ENCODE measurements at regions not wholly inside any gene's neighbourhood (a gene's known extent, or its start where the extent isn't known, plus 50 kb on each side); places are given as distances from the start of the nearest gene placed in this dataset.

GRCh38 chr1:168490306-168490705 is 53.5 kb downstream of the XCL2 start:
- CTCF ChIA-PET (ENCODE audit: low intra/inter-chr PET ratio, low total read pairs), result no interaction called here
- H3K4me2 ChIP-seq (ENCODE audit: low read depth, low read length), result no peak overlapping the region

GRCh38 chr1:168488138-168488537 is 55.7 kb downstream of the XCL2 start:
- FAIRE-seq, result no peak
- Histone ChIP-seq H3K4me2 (ENCODE audit: low read depth, low read length) (no peak overlapping the region), H2AFZ (ENCODE audit: low read length) (no peak overlapping the region), H3K9ac (ENCODE audit: insufficient read depth, low read depth, low read length) (no peak overlapping the region), H4K20me1 (ENCODE audit: insufficient read depth, low read length) (no peaks in the 10 kb centered on the region), H3K27ac (ENCODE audit: extremely low read length, insufficient read depth, low read length) (no peak overlapping the region), H3K9me3 (ENCODE audit: low read length) (no peaks in the 10 kb centered on the region), H3K79me2 (ENCODE audit: insufficient read depth, low read length) (no peaks in the 10 kb centered on the region), H3K27me3 (ENCODE audit: control insufficient read depth in 1 of 2, insufficient read depth in 2 of 2, low read length in 2 of 2) (no peaks in the 10 kb centered on the region), H3K4me3 (replicated peaks in 1 of 3; ENCODE audit: insufficient read depth in 1 of 3, low read depth in 2 of 3, low read length in 3 of 3) (no peak overlapping the region), H3K4me1 (ENCODE audit: insufficient read depth, low read length) (peaks cover 32% of the 10 kb centered on the region), H3K36me3 (replicated peaks in 1 of 2; ENCODE audit: control insufficient read depth in 1 of 2, insufficient read depth in 2 of 2, low read length in 2 of 2) (0 out of 5 replicates have a peak, but pooled peaks cover 0 to 4% of the 10 kb centered on the region in 2 experiments)
- no peak for DNase-seq (ENCODE audit: low spot score)
- BruUV-seq (replicated peaks), result no TSS peak
- in situ Hi-C loops (cut with HindIII; ENCODE audit: extremely low pct_ligation_motif_present, low pct_unique_long_range_greater_than_20kb), result no loop called here
- intact Hi-C loops (cut with micrococcal nuclease; ENCODE audit: unreplicated experiment), result no loop called here
- no peak for ATAC-seq
- WGBS (ENCODE audit: low lambda C conversion rate), result 96% methylated on average over 1 of the region's 1 CpG
- ChIA-PET CTCF (ENCODE audit: low intra/inter-chr PET ratio, low total read pairs) (no interaction called here), POLR2A (no interaction called here)
- TF ChIP-seq RBM22 (optimal IDR thresholded peaks at IDR 0.05; ENCODE audit: low read length) (no peak), ZNF775 (CRISPR knock-in tag; IDR thresholded peaks at IDR 0.05; ENCODE audit: borderline replicate concordance) (no peak), HMG20B (CRISPR knock-in tag; conservative IDR thresholded peaks at IDR 0.05) (no peak), RORA (CRISPR knock-in tag; IDR thresholded peaks at IDR 0.05) (no peak), PHF5A (CRISPR knock-in tag; IDR thresholded peaks at IDR 0.05; ENCODE audit: low read depth, unreplicated experiment) (no peak), TBL1XR1 (IDR thresholded peaks at IDR 0.05; ENCODE audit: borderline replicate concordance, low read length, partially characterized antibody) (no peak), ZNF180 (CRISPR knock-in tag; IDR thresholded peaks at IDR 0.05; ENCODE audit: borderline replicate concordance, low read depth) (no peak), ZNF780A (CRISPR knock-in tag; IDR thresholded peaks at IDR 0.05) (no peak), ZNF75D (CRISPR knock-in tag; IDR thresholded peaks at IDR 0.05; ENCODE audit: borderline replicate concordance) (no peak), ZNF282 (IDR thresholded peaks at IDR 0.05; ENCODE audit: partially characterized antibody) (no peak), FOXC1 (CRISPR knock-in tag; IDR thresholded peaks at IDR 0.05; ENCODE audit: borderline replicate concordance) (no peak), KLF6 (CRISPR knock-in tag; IDR thresholded peaks at IDR 0.05) (no peak), GMEB2 (CRISPR knock-in tag; IDR thresholded peaks at IDR 0.05; ENCODE audit: low read depth) (no peak), GTF3A (CRISPR knock-in tag; conservative IDR thresholded peaks at IDR 0.05) (no peak)

More at GRCh38 chr1:168490306-168490705, 53.5 kb downstream of the XCL2 start:
- BruUV-seq (replicated peaks), result no TSS peak
- H4K20me1 ChIP-seq (ENCODE audit: insufficient read depth, low read length), result no peaks in the 10 kb centered on the region
- H3K79me2 ChIP-seq (ENCODE audit: insufficient read depth, low read length), result peaks cover 8% of the 10 kb centered on the region
- H2AFZ ChIP-seq (ENCODE audit: low read length), result no peak overlapping the region
- ATAC-seq (no peak), FAIRE-seq (no peak), DNase-seq (ENCODE audit: low spot score) (no peak)
- peaks cover 48% of the 10 kb centered on the region for H3K4me1 ChIP-seq (ENCODE audit: insufficient read depth, low read length)
- POLR2A ChIA-PET, result interaction anchor here (1.7 kb wide), 1 partner anchor 8 kb away, joined by 5 read pairs; no protein-coding TSS in a partner anchor
- no peaks in the 10 kb centered on the region for H3K27me3 ChIP-seq (ENCODE audit: control insufficient read depth in 1 of 2, insufficient read depth in 2 of 2, low read length in 2 of 2)
- TF ChIP-seq ZFYVE20 (CRISPR knock-in tag; IDR thresholded peaks at IDR 0.05; ENCODE audit: borderline replicate concordance, low read depth) (no peak), ZNF235 (CRISPR knock-in tag; IDR thresholded peaks at IDR 0.05; ENCODE audit: borderline replicate concordance) (no peak), ZNF790 (CRISPR knock-in tag; IDR thresholded peaks at IDR 0.05; ENCODE audit: borderline replicate concordance) (no peak), ZNF101 (CRISPR knock-in tag; IDR thresholded peaks at IDR 0.05; ENCODE audit: borderline replicate concordance, low read depth) (no peak), SOX6 (IDR thresholded peaks at IDR 0.05) (no peak), SOX6 (CRISPR knock-in tag; IDR thresholded peaks at IDR 0.05) (no peak), ZBTB25 (CRISPR knock-in tag; IDR thresholded peaks at IDR 0.05) (no peak), KDM4B (CRISPR knock-in tag; IDR thresholded peaks at IDR 0.05) (no peak)
- H3K9me3 ChIP-seq (ENCODE audit: low read length), result no peaks in the 10 kb centered on the region
- intact Hi-C loops (cut with micrococcal nuclease; ENCODE audit: unreplicated experiment), result no loop called here
- no peak overlapping the region for H3K4me3 ChIP-seq (replicated peaks in 1 of 3; ENCODE audit: insufficient read depth in 1 of 3, low read depth in 2 of 3, low read length in 3 of 3)
- no peak overlapping the region for H3K9ac ChIP-seq (ENCODE audit: insufficient read depth, low read depth, low read length)
- in situ Hi-C loops (cut with HindIII; ENCODE audit: extremely low pct_ligation_motif_present, low pct_unique_long_range_greater_than_20kb), result no loop called here
- no peak overlapping the region for H3K27ac ChIP-seq (ENCODE audit: extremely low read length, insufficient read depth, low read length)
- no peaks in the 10 kb centered on the region; a peak in 1 of 5 replicates for H3K36me3 ChIP-seq (replicated peaks in 1 of 2; ENCODE audit: control insufficient read depth in 1 of 2, insufficient read depth in 2 of 2, low read length in 2 of 2)
